HepG2 (cell line): ENCODE measurements at regions not wholly inside any gene's neighbourhood (a gene's known extent, or its start where the extent isn't known, plus 50 kb on each side); places are given as distances from the start of the nearest gene placed in this dataset.

Experiments used
- ATAC-seq: fragments of 200-7000 bp; cut with Tn5 transposase; 3 replicates; pipeline ENCODE4 v1.9.1; 2020; ENCODE audit warnings: mild to moderate bottlenecking, moderate library complexity
- BruUV-seq: library from RNA; stranded (reverse); fragments of 400-500 nt; replicated peaks from 2 replicates; lab custom pipeline; 2021; lab: Mats Ljungman, UMichigan
- CTCF ChIA-PET: fragments of 300-600 bp; formaldehyde crosslinking; extraction: SDS; loops from one replicate; lab custom pipeline; 2021; ENCODE audit warnings: low total read pairs, inconsistent platforms, low intra/inter-chr PET ratio; lab: Yijun Ruan, JAX
- POLR2A ChIA-PET: fragments of 350-600 bp; sonication (Branson Sonifier 250); formaldehyde crosslinking; loops from one replicate; lab custom pipeline; 2020; ENCODE audit warnings: antibody characterized with exemption, inconsistent platforms; lab: Yijun Ruan, JAX
- DNase-seq: peaks from one replicate; pipeline ENCODE4 v3.0.0-alpha.2; 2015; ENCODE audit warnings: low spot score
- FAIRE-seq: peaks from 3 replicates; lab custom pipeline; 2011; peaks lifted over from hg19 to GRCh38; lab: Jason Lieb, UNC
- H2AFZ ChIP-seq: one replicate; pipeline ENCODE4 v1.6.1; 2011; ENCODE audit warnings: low read length, inconsistent platforms
- H3K27ac ChIP-seq: fragments of 300-600 bp; 3 replicates; pipeline ENCODE4 v1.8.0; 2011; ENCODE audit warnings: mixed run types, mild to moderate bottlenecking, mixed read lengths, low read length, inconsistent platforms; ENCODE audit not compliant: insufficient read depth; ENCODE audit errors: extremely low read length
- H3K27me3 ChIP-seq, 2 experiments: fragments of 200-600 bp in 1 of 2; 2 replicates in 1 of 2; 3 replicates in 1 of 2; pipeline versions ENCODE4 v1.6.0 to v1.8.0; 2011; ENCODE audit warnings: low read length in 2 of 2, mild to moderate bottlenecking in 2 of 2, moderate library complexity in 2 of 2, inconsistent platforms in 1 of 2; ENCODE audit not compliant: insufficient read depth in 2 of 2, control insufficient read depth in 1 of 2
- H3K36me3 ChIP-seq, 2 experiments: fragments of 200-600 bp in 1 of 2; replicated peaks in 1 of 2; 2 replicates in 1 of 2; 3 replicates in 1 of 2; pipeline versions ENCODE4 v1.5.1 to v1.8.0; 2011; ENCODE audit warnings: low read length in 2 of 2, inconsistent platforms in 1 of 2; ENCODE audit not compliant: insufficient read depth in 2 of 2, control insufficient read depth in 1 of 2
- H3K4me1 ChIP-seq: 2 replicates; pipeline ENCODE4 v1.5.1; 2012; ENCODE audit warnings: low read length, inconsistent platforms; ENCODE audit not compliant: insufficient read depth
- H3K4me2 ChIP-seq: 2 replicates; pipeline ENCODE4 v1.6.0; 2011; ENCODE audit warnings: low read depth, low read length, inconsistent platforms
- H3K4me3 ChIP-seq, 3 experiments: fragments of 200-600 bp in 1 of 3; sonication (generic), shearing (Covaris generic) in 1 of 3; replicated peaks in 1 of 3; 2 replicates each; pipeline ENCODE4 v1.5.1; 2011 to 2016; ENCODE audit warnings: low read length in 3 of 3, inconsistent platforms in 2 of 3, low read depth in 2 of 3, mild to moderate bottlenecking in 2 of 3, control low read depth in 1 of 3, mixed read lengths in 1 of 3; ENCODE audit not compliant: insufficient read depth in 1 of 3
- H3K79me2 ChIP-seq: one replicate; pipeline ENCODE4 v1.6.1; 2011; ENCODE audit warnings: low read length, inconsistent platforms; ENCODE audit not compliant: insufficient read depth
- H3K9ac ChIP-seq: 2 replicates; pipeline ENCODE4 v1.6.0; 2011; ENCODE audit warnings: mild to moderate bottlenecking, low read depth, low read length, inconsistent platforms; ENCODE audit not compliant: insufficient read depth
- H3K9me3 ChIP-seq: 2 replicates; pipeline ENCODE4 v1.5.1; 2012; ENCODE audit warnings: mild to moderate bottlenecking, low read length
- H4K20me1 ChIP-seq: 2 replicates; pipeline ENCODE4 v1.6.0; 2011; ENCODE audit warnings: inconsistent platforms, mild to moderate bottlenecking, low read length, moderate library complexity; ENCODE audit not compliant: insufficient read depth
- AGO2 ChIP-seq: fragments of 200-400 bp; formaldehyde crosslinking; optimal IDR thresholded peaks from 2 replicates; pipeline ENCODE3; 2017; ENCODE audit warnings: mild to moderate bottlenecking, low read depth, low read length, moderate library complexity
- CBX5 ChIP-seq: sonication (generic); formaldehyde crosslinking; IDR thresholded peaks from 2 replicates; pipeline ENCODE4 v1.4.0; 2020; ENCODE audit warnings: missing genetic modification reagents, borderline replicate concordance
- NAIF1 ChIP-seq: sonication (generic); formaldehyde crosslinking; IDR thresholded peaks from 2 replicates; pipeline ENCODE4 v1.5.0; 2020; ENCODE audit warnings: mild to moderate bottlenecking, missing genetic modification reagents, borderline replicate concordance
- RERE ChIP-seq: IDR thresholded peaks from 2 replicates; pipeline ENCODE4 v1.6.1; 2016; ENCODE audit warnings: low read depth, missing genetic modification reagents, missing compliant biosample characterization
- ZFP1 ChIP-seq: IDR thresholded peaks from 2 replicates; pipeline ENCODE4 v1.6.1; 2016
- ZFP82 ChIP-seq: sonication (generic); formaldehyde crosslinking; IDR thresholded peaks from 2 replicates; pipeline ENCODE4 v1.5.1; 2020; ENCODE audit warnings: mild to moderate bottlenecking, missing genetic modification reagents, borderline replicate concordance
- ZNF17 ChIP-seq: sonication (generic); formaldehyde crosslinking; IDR thresholded peaks from 2 replicates; pipeline ENCODE4 v1.5.0; 2020; ENCODE audit warnings: mild to moderate bottlenecking, missing genetic modification reagents
- ZNF205 ChIP-seq: IDR thresholded peaks from 2 replicates; pipeline ENCODE4 v1.6.1; 2018; ENCODE audit warnings: missing biosample characterization, missing genetic modification reagents
- ZNF768 ChIP-seq: sonication (generic); formaldehyde crosslinking; IDR thresholded peaks from 2 replicates; pipeline ENCODE4 v1.4.0; 2020; ENCODE audit warnings: missing genetic modification reagents
- ZUFSP ChIP-seq: sonication (generic); formaldehyde crosslinking; IDR thresholded peaks from 2 replicates; pipeline ENCODE4 v1.9.0; 2021; ENCODE audit warnings: missing genetic modification reagents, mild to moderate bottlenecking, borderline replicate concordance
- WGBS: methylation state at CpG from one replicate; pipeline ENCODE4 v1.1.6; 2017; ENCODE audit warnings: low lambda C conversion rate; 5-methylcytosine and 5-hydroxymethylcytosine counted together
- in situ Hi-C: cut with HindIII; loops from 2 replicates; pipeline ENCODE4 v1.10.0; 2017; ENCODE audit warnings: low pct_unique_long_range_greater_than_20kb; ENCODE audit not compliant: extremely low pct_ligation_motif_present
- intact Hi-C: fragments of 100-400 bp; cut with micrococcal nuclease; formaldehyde crosslinking; loops from one replicate; pipeline ENCODE4 v1.10.0; 2022; ENCODE audit not compliant: unreplicated experiment

GRCh38 chr10:8379906-8380832, 325.7 kb downstream of the GATA3 start:
- H4K20me1 ChIP-seq: no peaks in the 10 kb centered on the region
- DNase-seq: no peak
- ChIA-PET POLR2A (no interaction called here), CTCF (no interaction called here)
- TF ChIP-seq AGO2 (no peak), ZNF768 (CRISPR knock-in tag) (peak; percentile 28; the same call in 1 of the 2 replicates)
- no peak overlapping the region for H3K27ac ChIP-seq
- H3K4me1 ChIP-seq: no peaks in the 10 kb centered on the region
- H3K36me3 ChIP-seq: no peaks in the 10 kb centered on the region
- no peaks in the 10 kb centered on the region for H3K79me2 ChIP-seq
- no peak for FAIRE-seq
- no peak overlapping the region for H3K4me3 ChIP-seq
- in situ Hi-C loops: no loop called here
- no peaks in the 10 kb centered on the region for H3K9me3 ChIP-seq
- WGBS: 2% methylated on average over 6 of the region's 9 CpGs
- intact Hi-C loops: no loop called here
- no peak overlapping the region for H3K9ac ChIP-seq
- BruUV-seq: no TSS peak
- no peaks in the 10 kb centered on the region for H3K27me3 ChIP-seq
- no peak overlapping the region for H3K4me2 ChIP-seq
- H2AFZ ChIP-seq: no peak overlapping the region
- no peak for ATAC-seq

- H3K27ac ChIP-seq: no peak overlapping the region
- H3K4me3 ChIP-seq: no peak overlapping the region
- WGBS: 52% methylated on average over 3 of the region's 3 CpGs
- ChIA-PET POLR2A (no interaction called here), CTCF (no interaction called here)
- H4K20me1 ChIP-seq: no peaks in the 10 kb centered on the region
- no TSS peak for BruUV-seq
- no peak overlapping the region for H3K4me2 ChIP-seq
- no peaks in the 10 kb centered on the region for H3K36me3 ChIP-seq
- H3K9me3 ChIP-seq: no peaks in the 10 kb centered on the region
- no peak for FAIRE-seq
- in situ Hi-C loops (no loop called here), intact Hi-C loops (no loop called here)
- H3K9ac ChIP-seq: no peak overlapping the region
- no peaks in the 10 kb centered on the region for H3K4me1 ChIP-seq
- no peak for ATAC-seq
- H2AFZ ChIP-seq: no peak overlapping the region
- no peaks in the 10 kb centered on the region for H3K27me3 ChIP-seq
- no peaks in the 10 kb centered on the region for H3K79me2 ChIP-seq
- no peak for DNase-seq
- TF ChIP-seq ZFP1 (CRISPR knock-in tag) (no peak), ZFP82 (CRISPR knock-in tag) (no peak), ZUFSP (CRISPR knock-in tag) (no peak), CBX5 (CRISPR knock-in tag) (no peak), RERE (CRISPR knock-in tag) (no peak), NAIF1 (CRISPR knock-in tag) (no peak), ZNF17 (CRISPR knock-in tag) (no peak), ZNF205 (no peak)
These were observed 326.5 kb downstream of the GATA3 start for GRCh38 chr10:8380833-8381496.
